ENCODE measurements at regions not wholly inside any gene's neighbourhood (a gene's known extent, or its start where the extent isn't known, plus 50 kb on each side); places are given as distances from the start of the nearest gene placed in this dataset.

DNA sequence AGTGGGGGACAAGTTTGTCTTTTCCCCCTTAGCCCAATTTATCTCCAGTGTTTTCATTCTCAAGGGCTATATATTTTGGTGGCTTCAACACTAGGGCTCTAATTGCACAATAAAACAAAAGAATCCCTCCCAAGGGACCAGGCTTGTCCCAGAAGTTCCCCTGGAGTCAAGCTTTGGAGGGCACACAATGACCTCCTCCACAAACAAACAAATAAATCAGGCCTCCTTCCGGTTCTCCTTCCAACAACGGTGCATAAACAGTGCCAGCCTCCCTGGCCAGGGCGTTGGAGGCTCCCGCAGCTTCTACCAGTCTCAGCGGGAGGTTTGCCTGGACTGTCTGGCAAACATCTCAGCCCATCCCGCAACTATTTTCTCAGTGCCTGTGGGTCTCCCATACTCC is 188.0 kb upstream of the FOXF1 start:
- TF ChIP-seq, protein P1, sequence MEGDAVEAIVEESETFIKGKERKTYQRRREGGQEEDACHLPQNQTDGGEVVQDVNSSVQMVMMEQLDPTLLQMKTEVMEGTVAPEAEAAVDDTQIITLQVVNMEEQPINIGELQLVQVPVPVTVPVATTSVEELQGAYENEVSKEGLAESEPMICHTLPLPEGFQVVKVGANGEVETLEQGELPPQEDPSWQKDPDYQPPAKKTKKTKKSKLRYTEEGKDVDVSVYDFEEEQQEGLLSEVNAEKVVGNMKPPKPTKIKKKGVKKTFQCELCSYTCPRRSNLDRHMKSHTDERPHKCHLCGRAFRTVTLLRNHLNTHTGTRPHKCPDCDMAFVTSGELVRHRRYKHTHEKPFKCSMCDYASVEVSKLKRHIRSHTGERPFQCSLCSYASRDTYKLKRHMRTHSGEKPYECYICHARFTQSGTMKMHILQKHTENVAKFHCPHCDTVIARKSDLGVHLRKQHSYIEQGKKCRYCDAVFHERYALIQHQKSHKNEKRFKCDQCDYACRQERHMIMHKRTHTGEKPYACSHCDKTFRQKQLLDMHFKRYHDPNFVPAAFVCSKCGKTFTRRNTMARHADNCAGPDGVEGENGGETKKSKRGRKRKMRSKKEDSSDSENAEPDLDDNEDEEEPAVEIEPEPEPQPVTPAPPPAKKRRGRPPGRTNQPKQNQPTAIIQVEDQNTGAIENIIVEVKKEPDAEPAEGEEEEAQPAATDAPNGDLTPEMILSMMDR (conservative IDR thresholded peaks at IDR 0.05): no peak
- TF ChIP-seq EZH2 (IDR thresholded peaks at IDR 0.05; ENCODE audit: low read depth): no peak

Measured in PC-9 (cell line).